ENCODE measurements at regions not wholly inside any gene's neighbourhood (a gene's known extent, or its start where the extent isn't known, plus 50 kb on each side); places are given as distances from the start of the nearest gene placed in this dataset.

GRCh38 chr2:190799999-190800398, 80.6 kb upstream of the GLS start:
- no peak for TF ChIP-seq CTCF (conservative IDR thresholded peaks at IDR 0.05; ENCODE audit: low read depth, low read length)
- no peak for TF ChIP-seq EZH2 (IDR thresholded peaks at IDR 0.05; ENCODE audit: borderline replicate concordance, low read depth, low read length, poor library complexity, severe bottlenecking)
